ENCODE measurements at regions not wholly inside any gene's neighbourhood (a gene's known extent, or its start where the extent isn't known, plus 50 kb on each side); places are given as distances from the start of the nearest gene placed in this dataset.

DNA sequence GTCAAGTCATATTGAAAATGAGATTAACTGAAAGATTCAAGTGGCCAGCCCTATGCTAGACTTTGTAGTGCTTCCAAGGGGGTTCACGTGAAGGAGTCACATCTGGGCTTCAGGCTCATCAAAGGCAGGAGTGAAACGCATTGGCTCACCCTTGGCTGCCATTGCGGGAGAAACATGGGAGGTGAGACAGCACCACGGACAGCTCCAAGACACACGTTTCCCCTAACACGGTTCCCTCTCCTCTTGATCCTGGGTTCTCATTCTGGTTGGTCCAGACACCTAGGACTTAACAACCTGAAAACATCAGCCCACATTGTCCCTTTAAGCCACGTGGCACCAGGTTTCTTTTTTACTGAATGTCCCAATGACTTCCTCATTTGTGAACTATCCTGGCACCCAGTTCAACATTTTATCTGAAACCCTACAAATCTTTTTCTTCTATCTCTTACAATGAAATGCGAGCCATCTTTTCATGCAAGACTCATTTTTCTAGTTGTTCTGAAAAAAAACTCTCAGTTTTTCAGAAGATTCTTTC lies 279.0 kb upstream of the VCX3A start:
- intact Hi-C loops (cut with micrococcal nuclease) = no loop called here
- CTCF ChIA-PET = no interaction called here
- no peak overlapping the region for H3K27ac Mint-ChIP-seq
- no peak for DNase-seq
- H3K27me3 Mint-ChIP-seq = no peaks in the 10 kb centered on the region
- H3K9me3 Mint-ChIP-seq = no peaks in the 10 kb centered on the region
- no peaks in the 10 kb centered on the region for H3K36me3 Mint-ChIP-seq
- no peaks in the 10 kb centered on the region for H3K4me1 Mint-ChIP-seq (ENCODE audit: low read depth)
- POLR2A ChIA-PET = no interaction called here
- H3K4me3 Mint-ChIP-seq = no peak overlapping the region

DNA sequence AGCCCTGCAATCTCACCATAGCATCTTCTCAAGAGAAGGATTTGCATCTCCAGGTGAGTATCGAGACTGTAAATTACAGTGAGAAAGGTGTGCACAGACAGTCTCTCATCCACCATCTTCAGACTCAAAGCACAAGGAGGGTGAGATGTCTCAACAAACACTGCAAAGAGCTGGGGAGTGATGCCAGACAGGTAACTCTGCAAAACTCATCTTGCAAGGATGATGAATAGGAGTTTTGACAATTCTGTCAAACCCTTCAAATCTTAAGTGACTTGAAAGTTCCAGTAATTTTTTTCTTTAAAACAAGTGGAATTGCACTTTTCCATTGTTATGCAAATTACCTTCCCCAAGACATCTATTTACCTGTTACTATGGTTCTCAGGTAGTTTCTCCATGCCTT lies 277.2 kb upstream of the VCX3A start:
- Mint-ChIP-seq H3K36me3 (no peaks in the 10 kb centered on the region), H3K9me3 (no peaks in the 10 kb centered on the region), H3K4me3 (no peak overlapping the region), H3K27ac (no peak overlapping the region), H3K27me3 (no peaks in the 10 kb centered on the region), H3K4me1 (ENCODE audit: low read depth) (no peaks in the 10 kb centered on the region)
- ChIA-PET CTCF (no interaction called here), POLR2A (no interaction called here)
- DNase-seq = no peak
- intact Hi-C loops (cut with micrococcal nuclease) = no loop called here

DNA sequence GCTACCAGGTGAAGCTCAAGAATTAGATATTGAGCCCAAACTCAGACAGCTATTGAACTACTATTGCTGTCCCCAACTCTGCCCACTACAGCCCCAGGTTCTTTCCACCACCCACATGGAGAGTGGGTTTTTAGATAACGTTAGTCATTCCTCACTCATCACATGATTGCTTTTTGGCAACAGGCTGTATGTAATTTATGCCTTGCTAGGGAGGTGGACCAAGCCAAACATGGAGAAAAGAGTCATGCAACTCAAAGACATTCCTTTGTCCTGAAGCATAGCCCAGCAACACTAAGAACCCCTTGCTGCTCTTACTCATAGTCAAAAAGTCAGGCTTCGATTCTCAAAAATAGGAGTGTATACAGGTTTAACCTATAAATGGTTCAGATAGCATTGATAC lies 275.9 kb upstream of the VCX3A start:
- CTCF ChIA-PET = no interaction called here
- no peak overlapping the region for H3K4me3 Mint-ChIP-seq

DNA sequence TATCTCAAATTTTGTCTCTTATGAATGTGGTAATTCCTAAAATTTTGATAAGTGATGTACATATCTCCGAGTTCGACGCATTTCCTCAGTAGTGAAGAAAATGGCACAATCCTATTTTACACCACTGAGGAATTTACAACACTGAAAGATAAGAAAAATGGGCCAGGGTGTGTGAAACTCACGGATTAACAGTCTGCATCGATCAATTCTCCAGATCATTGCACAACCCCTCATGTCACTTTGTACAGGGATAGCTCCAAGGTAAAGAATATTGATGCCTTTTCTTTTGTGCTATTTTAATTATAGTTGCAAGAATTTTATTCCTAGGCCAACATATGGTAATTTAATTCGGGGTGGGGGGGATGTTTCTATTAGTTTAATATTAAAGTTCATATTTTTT lies 268.7 kb upstream of the VCX3A start:
- ChIA-PET CTCF (no interaction called here), POLR2A (no interaction called here)
- H3K4me3 Mint-ChIP-seq = no peak overlapping the region
- no peaks in the 10 kb centered on the region for H3K9me3 Mint-ChIP-seq
- H3K27me3 Mint-ChIP-seq = no peaks in the 10 kb centered on the region
- DNase-seq = no peak
- no peak overlapping the region for H3K27ac Mint-ChIP-seq
- H3K4me1 Mint-ChIP-seq (ENCODE audit: low read depth) = no peaks in the 10 kb centered on the region
- H3K36me3 Mint-ChIP-seq = no peaks in the 10 kb centered on the region
- intact Hi-C loops (cut with micrococcal nuclease) = no loop called here

More for the DNA sequence above, 275.9 kb upstream of the VCX3A start:
- intact Hi-C loops (cut with micrococcal nuclease) = no loop called here
- no peaks in the 10 kb centered on the region for H3K4me1 Mint-ChIP-seq (ENCODE audit: low read depth)
- H3K27me3 Mint-ChIP-seq = no peaks in the 10 kb centered on the region
- H3K36me3 Mint-ChIP-seq = no peaks in the 10 kb centered on the region
- POLR2A ChIA-PET = no interaction called here
- no peak overlapping the region for H3K27ac Mint-ChIP-seq
- H3K9me3 Mint-ChIP-seq = no peaks in the 10 kb centered on the region
- DNase-seq = no peak

DNA sequence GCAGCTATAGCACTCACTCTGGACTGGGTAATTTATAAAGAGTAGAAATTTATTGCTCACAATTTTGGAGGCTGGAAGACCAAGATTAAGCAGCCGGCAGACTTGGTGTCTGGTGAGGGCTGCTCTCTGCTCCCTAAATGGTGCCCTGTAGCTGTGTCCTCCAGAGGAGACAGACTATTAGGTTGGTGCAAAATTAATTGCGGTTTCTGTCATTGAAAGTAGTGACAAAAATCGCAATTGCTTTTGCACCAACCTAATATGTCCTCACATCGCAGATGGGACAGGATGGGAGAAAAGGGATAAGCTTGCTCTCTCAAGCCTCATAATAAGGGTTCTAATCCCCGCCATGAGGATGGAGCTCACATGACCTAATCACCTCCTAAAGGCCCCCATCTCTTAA lies 258.1 kb upstream of the VCX3A start:
- DNase-seq = no peak
- CTCF ChIA-PET = no interaction called here
- no peak overlapping the region for H3K27ac Mint-ChIP-seq
- intact Hi-C loops (cut with micrococcal nuclease) = no loop called here
- POLR2A ChIA-PET = no interaction called here
- no peaks in the 10 kb centered on the region for H3K36me3 Mint-ChIP-seq
- no peaks in the 10 kb centered on the region for H3K4me1 Mint-ChIP-seq (ENCODE audit: low read depth)
- no peak overlapping the region for H3K4me3 Mint-ChIP-seq
- H3K9me3 Mint-ChIP-seq = peaks cover 2% of the 10 kb centered on the region
- H3K27me3 Mint-ChIP-seq = no peaks in the 10 kb centered on the region

DNA sequence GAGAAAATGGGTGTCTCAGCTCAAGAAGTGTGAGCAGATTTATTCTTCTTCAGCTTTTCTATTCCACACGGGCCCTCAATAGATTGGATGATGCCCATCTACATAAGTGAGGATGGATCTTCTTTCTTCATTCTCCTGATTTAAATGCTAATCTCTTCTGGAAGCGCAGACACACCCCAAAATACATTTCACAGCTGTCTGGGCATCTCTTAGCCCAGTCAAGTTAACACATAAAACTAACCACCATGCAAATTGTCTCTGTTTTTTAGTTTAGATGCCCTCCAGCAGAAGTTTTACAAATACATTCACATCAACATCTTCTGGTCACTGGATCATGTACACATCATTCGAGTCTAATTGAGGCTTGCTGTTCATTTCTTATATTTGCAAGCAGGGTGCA lies 249.0 kb upstream of the VCX3A start:
- DNase-seq = no peak
- H3K4me1 Mint-ChIP-seq (ENCODE audit: low read depth) = no peaks in the 10 kb centered on the region
- no peak overlapping the region for H3K4me3 Mint-ChIP-seq
- ChIA-PET CTCF (no interaction called here), POLR2A (no interaction called here)
- no peaks in the 10 kb centered on the region for H3K9me3 Mint-ChIP-seq
- no peaks in the 10 kb centered on the region for H3K27me3 Mint-ChIP-seq
- H3K27ac Mint-ChIP-seq = no peak overlapping the region
- no peaks in the 10 kb centered on the region for H3K36me3 Mint-ChIP-seq
- intact Hi-C loops (cut with micrococcal nuclease) = no loop called here

DNA sequence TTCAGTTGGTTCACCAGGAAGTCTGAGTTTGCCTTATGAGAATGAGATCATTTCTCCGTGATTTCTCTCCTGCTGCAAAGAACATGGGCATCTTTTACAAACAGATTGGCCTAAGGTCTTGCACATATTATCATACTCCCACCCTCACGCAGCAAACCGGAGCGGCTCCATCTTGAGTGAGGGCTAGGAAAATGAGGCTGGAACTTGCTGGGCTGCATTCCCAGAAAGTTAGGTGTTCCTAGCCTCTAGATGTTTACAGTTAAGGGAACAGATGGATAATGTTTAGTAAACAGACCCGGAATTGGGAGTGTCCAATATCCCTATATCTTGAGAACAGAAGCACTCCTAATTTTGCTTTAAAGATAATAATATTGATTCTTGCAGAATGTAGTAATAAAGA lies 247.9 kb upstream of the VCX3A start:
- Mint-ChIP-seq H3K4me3 (no peak overlapping the region), H3K27ac (no peak overlapping the region), H3K4me1 (ENCODE audit: low read depth) (no peaks in the 10 kb centered on the region), H3K27me3 (no peaks in the 10 kb centered on the region), H3K9me3 (no peaks in the 10 kb centered on the region), H3K36me3 (no peaks in the 10 kb centered on the region)
- no peak for DNase-seq
- intact Hi-C loops (cut with micrococcal nuclease) = no loop called here
- ChIA-PET CTCF (no interaction called here), POLR2A (no interaction called here)

DNA sequence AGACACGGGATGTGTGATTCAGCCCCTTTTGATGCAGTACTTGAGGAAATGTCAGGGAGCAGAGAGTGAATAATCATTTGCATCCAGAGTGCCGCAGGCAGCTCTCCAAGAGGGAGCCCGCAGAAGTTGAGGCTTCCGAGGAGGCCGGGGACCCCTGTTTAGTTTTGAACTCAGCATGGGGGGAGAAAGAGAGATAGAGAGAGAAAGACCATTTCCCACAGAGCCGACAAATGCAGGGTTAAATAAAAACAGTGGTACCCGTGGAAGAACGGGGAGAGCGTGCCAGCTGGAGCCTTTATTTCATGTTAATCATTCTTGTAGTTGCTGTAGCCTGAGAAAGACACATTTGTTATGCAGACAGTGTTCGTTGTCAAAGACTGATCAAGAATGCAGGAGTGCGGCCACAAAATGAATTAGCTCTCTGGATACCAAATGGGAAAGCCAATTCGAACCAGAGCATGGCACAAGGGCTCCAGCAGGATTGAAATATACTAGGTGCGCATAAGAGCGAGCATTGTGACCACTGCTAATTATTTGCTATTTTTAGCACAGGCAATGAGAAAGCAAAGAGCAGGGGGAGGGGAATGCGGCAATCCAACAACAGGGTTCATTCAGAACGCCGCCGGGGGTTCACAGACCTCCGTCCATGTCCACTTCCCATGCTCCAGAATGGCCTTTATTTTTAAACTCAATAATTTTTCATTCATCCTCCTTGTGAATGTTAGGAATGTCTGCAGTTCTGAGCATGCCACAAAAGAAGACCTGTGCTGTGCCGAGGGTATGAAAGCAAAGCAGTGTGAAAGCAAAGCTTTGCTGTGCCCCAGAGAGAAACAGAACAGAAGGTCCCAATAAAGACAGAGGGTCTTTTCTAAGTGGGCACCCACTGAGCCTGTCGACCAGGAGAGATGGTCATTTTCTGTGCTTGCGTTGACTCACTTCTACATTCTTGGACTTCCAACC lies 243.9 kb upstream of the VCX3A start:
- intact Hi-C loops (cut with micrococcal nuclease) = no loop called here
- Mint-ChIP-seq H3K27ac (no peak overlapping the region), H3K4me1 (ENCODE audit: low read depth) (no peaks in the 10 kb centered on the region), H3K4me3 (no peak overlapping the region), H3K36me3 (no peaks in the 10 kb centered on the region), H3K9me3 (no peaks in the 10 kb centered on the region), H3K27me3 (no peaks in the 10 kb centered on the region)
- no peak for DNase-seq
- POLR2A ChIA-PET = no interaction called here
- CTCF ChIA-PET = no interaction called here

DNA sequence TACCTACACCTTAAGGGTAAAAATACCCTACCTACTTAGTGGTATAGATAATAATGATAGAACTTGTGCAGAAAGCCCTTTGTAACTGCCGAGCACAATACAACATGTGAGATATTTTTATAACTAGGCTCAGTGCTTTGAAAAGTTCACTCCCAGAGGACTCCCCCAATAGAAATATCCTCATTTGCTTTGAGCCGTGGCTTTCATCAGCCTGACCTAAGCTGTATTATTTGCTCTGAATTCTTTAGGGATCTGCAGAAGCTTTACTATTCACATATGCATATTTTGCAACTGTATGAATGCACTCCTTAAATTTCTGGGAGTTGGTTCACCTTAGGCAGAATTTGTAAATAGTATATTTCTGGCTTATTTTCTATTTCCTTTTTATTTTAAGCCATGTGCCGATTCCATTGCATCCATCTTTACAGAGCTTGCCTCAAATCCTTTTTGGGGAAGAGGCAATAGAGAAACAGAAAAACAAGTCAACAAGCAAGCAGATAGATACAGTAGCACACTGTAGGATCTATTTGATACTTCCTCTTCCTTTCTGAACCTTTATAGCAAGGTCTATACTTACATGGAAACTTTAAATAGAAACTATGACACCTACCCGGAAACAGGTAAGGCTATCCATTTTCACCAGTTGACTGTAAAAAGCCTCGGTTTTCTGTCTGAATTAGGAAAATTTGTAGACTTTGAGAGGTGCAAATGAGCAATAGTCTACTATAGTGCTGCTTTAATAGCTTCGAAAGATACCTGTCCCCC lies 242.5 kb upstream of the VCX3A start:
- Mint-ChIP-seq H3K27me3 (no peaks in the 10 kb centered on the region), H3K27ac (no peak overlapping the region), H3K9me3 (no peaks in the 10 kb centered on the region), H3K4me3 (no peak overlapping the region), H3K36me3 (no peaks in the 10 kb centered on the region), H3K4me1 (ENCODE audit: low read depth) (no peaks in the 10 kb centered on the region)
- DNase-seq = no peak
- ChIA-PET POLR2A (no interaction called here), CTCF (no interaction called here)
- intact Hi-C loops (cut with micrococcal nuclease) = no loop called here

DNA sequence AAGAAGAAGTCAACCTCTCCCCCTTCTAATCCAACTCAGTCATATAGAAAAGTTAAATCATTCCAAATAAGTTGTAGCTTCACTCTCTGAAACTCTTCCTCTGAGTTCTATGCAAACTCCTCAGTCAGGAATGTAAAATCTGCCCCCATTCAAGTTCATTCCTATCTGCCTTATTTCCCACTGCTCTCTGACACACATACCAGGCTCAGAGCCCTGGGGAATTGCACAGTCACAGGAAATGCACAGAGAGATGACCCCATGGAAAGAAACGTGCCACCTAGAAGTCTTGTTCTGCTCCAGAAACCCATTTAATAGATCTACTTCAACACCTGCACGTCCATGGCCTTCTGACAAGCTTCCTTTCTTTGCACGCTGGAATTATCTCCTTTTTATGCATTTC lies 236.0 kb upstream of the VCX3A start:
- ChIA-PET POLR2A (no interaction called here), CTCF (no interaction called here)
- intact Hi-C loops (cut with micrococcal nuclease) = no loop called here
- H3K4me1 Mint-ChIP-seq (ENCODE audit: low read depth) = no peaks in the 10 kb centered on the region
- peaks cover 2% of the 10 kb centered on the region for H3K9me3 Mint-ChIP-seq
- H3K27ac Mint-ChIP-seq = no peak overlapping the region
- H3K36me3 Mint-ChIP-seq = no peaks in the 10 kb centered on the region
- no peak overlapping the region for H3K4me3 Mint-ChIP-seq
- H3K27me3 Mint-ChIP-seq = no peaks in the 10 kb centered on the region
- DNase-seq = no peak

DNA sequence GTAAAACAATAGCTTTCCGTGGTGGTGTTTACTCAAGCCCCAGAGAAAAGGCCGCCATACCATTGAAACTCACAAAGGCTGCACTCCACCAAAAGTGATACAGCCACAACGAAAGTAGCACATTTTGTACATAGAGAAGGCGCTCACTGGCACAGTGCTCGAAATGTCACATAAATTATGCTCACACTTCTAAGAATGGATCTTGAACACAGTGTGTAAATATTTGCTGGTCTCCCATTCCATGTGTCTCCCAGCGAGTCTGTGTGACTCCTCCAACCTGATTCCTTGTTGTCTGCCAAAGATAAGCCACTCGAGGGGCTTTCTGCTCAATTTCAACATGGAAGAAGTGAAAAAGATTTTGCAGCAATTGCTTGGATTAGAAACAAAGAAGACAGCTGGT lies 234.0 kb upstream of the VCX3A start:
- peaks cover 5% of the 10 kb centered on the region for H3K9me3 Mint-ChIP-seq
- H3K27ac Mint-ChIP-seq = no peak overlapping the region
- no peak for DNase-seq
- ChIA-PET POLR2A (no interaction called here), CTCF (no interaction called here)
- no peaks in the 10 kb centered on the region for H3K4me1 Mint-ChIP-seq (ENCODE audit: low read depth)
- H3K4me3 Mint-ChIP-seq = no peak overlapping the region
- H3K27me3 Mint-ChIP-seq = no peaks in the 10 kb centered on the region
- H3K36me3 Mint-ChIP-seq = no peaks in the 10 kb centered on the region
- intact Hi-C loops (cut with micrococcal nuclease) = no loop called here

DNA sequence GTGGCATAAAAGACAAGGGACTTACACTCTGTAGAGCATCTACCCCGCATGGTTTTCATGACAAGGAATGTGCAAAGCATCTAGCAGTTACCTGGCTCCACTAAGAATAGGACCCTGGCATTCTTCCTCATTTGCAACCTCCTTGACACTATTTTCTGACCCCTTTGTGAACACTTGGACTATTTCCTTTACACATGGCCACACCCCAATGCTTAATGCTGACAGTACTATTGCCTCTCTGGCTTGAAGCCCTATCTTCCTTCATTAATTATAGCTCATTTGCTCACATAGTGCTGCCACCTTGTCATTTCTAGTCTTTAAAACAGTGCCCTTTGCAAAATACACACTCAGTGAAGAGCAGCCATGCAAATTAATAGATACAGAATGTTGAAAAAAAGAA lies 226.3 kb upstream of the VCX3A start:
- ChIA-PET CTCF (no interaction called here), POLR2A (no interaction called here)
- intact Hi-C loops (cut with micrococcal nuclease) = no loop called here
- no peak overlapping the region for H3K4me3 Mint-ChIP-seq
- H3K36me3 Mint-ChIP-seq = no peaks in the 10 kb centered on the region
- no peaks in the 10 kb centered on the region for H3K4me1 Mint-ChIP-seq (ENCODE audit: low read depth)
- DNase-seq = no peak
- H3K27me3 Mint-ChIP-seq = no peaks in the 10 kb centered on the region
- peaks cover 8% of the 10 kb centered on the region for H3K9me3 Mint-ChIP-seq
- H3K27ac Mint-ChIP-seq = no peak overlapping the region
